GM21360 (cell line): ENCODE measurements at regions not wholly inside any gene's neighbourhood (a gene's known extent, or its start where the extent isn't known, plus 50 kb on each side); places are given as distances from the start of the nearest gene placed in this dataset.

Source experiments
- ATAC-seq: cut with Tn5 transposase; IDR thresholded peaks from one replicate; pipeline ENCODE4 v1.9.1; 2021; ENCODE audit warnings: mild to moderate bottlenecking, moderate library complexity; ENCODE audit not compliant: unreplicated experiment

GRCh38 chr2:59561281-59561680 lies 992.2 kb downstream of the BCL11A start:
- ATAC-seq: no peak

GRCh38 chr2:59560769-59561168 lies 992.7 kb downstream of the BCL11A start:
- ATAC-seq: no peak

GRCh38 chr2:59540864-59541263 lies 1012.6 kb downstream of the BCL11A start:
- no peak for ATAC-seq

- no peak for ATAC-seq
These were observed 1015.0 kb downstream of the BCL11A start for GRCh38 chr2:59538398-59538911.

- no peak for ATAC-seq
These were observed 1020.6 kb downstream of the BCL11A start for GRCh38 chr2:59532808-59533207.

- no peak for ATAC-seq
These were observed 1023.2 kb downstream of the BCL11A start for GRCh38 chr2:59530258-59530657.

GRCh38 chr2:59529726-59530125 lies 1023.7 kb downstream of the BCL11A start:
- ATAC-seq: no peak

- no peak for ATAC-seq
These were observed 1024.9 kb downstream of the BCL11A start for GRCh38 chr2:59528525-59528924.

- no peak for ATAC-seq
These were observed 1050.5 kb downstream of the BCL11A start for GRCh38 chr2:59502981-59503380.

- ATAC-seq: no peak
These were observed 1062.5 kb downstream of the BCL11A start for GRCh38 chr2:59490994-59491393.

- no peak for ATAC-seq
These were observed 1063.3 kb downstream of the BCL11A start for GRCh38 chr2:59490192-59490591.

GRCh38 chr2:59484673-59485072 lies 1068.8 kb downstream of the BCL11A start:
- ATAC-seq: no peak

- no peak for ATAC-seq
These were observed 1090.0 kb downstream of the BCL11A start for GRCh38 chr2:59463426-59463825.

- no peak for ATAC-seq
These were observed 1090.8 kb downstream of the BCL11A start for GRCh38 chr2:59462422-59463197.

GRCh38 chr2:59461127-59461526 lies 1092.3 kb downstream of the BCL11A start:
- no peak for ATAC-seq

GRCh38 chr2:59458800-59459199 lies 1094.7 kb downstream of the BCL11A start:
- no peak for ATAC-seq

- no peak for ATAC-seq
These were observed 1097.2 kb downstream of the BCL11A start for GRCh38 chr2:59456285-59456684.

- ATAC-seq: no peak
These were observed 1104.2 kb downstream of the BCL11A start for GRCh38 chr2:59449274-59449673.

GRCh38 chr2:59440491-59440890 lies 1113.0 kb downstream of the BCL11A start:
- no peak for ATAC-seq

GRCh38 chr2:59435635-59436034 lies 1117.8 kb downstream of the BCL11A start:
- ATAC-seq: no peak

GRCh38 chr2:59428940-59429339 lies 1124.5 kb downstream of the BCL11A start:
- ATAC-seq: no peak

GRCh38 chr2:59427980-59428379 lies 1125.5 kb downstream of the BCL11A start:
- no peak for ATAC-seq

- no peak for ATAC-seq
These were observed 1128.2 kb downstream of the BCL11A start for GRCh38 chr2:59425247-59425646.
